A549 (cell line): ENCODE measurements at regions not wholly inside any gene's neighbourhood (a gene's known extent, or its start where the extent isn't known, plus 50 kb on each side); places are given as distances from the start of the nearest gene placed in this dataset.

Source experiments
- ATAC-seq, 2 experiments: fragments of 200-7000 bp in 1 of 2; fragments of >200 bp in 1 of 2; cut with Nextera tagmentation in 1 of 2; cut with Tn5 transposase in 1 of 2; 3 replicates each; pipeline versions ENCODE4 v1.8.0 to v1.9.1; 2018 to 2020; ENCODE audit warnings: mild to moderate bottlenecking in 1 of 2, moderate library complexity in 1 of 2
- CTCF ChIA-PET: fragments of 300-600 bp; sonication (Branson Sonifier 250); formaldehyde crosslinking; extraction: SDS; loops from one replicate; lab custom pipeline; 2021; ENCODE audit warnings: antibody characterized with exemption, inconsistent platforms; lab: Yijun Ruan, JAX
- POLR2A ChIA-PET: fragments of 350-600 bp; formaldehyde crosslinking; extraction: SDS; loops from one replicate; lab custom pipeline; 2021; ENCODE audit warnings: antibody characterized with exemption, inconsistent platforms; lab: Yijun Ruan, JAX
- DNase-seq, 2 experiments: peaks; one replicate each; pipeline versions ENCODE4 v3.0.0 to v3.0.0-alpha.2; 2011 to 2016; ENCODE audit warnings: low read depth in 1 of 2, low spot score in 1 of 2
- FAIRE-seq: peaks from 2 replicates; lab custom pipeline; 2011; peaks lifted over from hg19 to GRCh38; lab: Jason Lieb, UNC
- H3K27ac ChIP-seq, 2 experiments: fragments of >200 bp; sonication (Bioruptor Twin); formaldehyde crosslinking; 3 replicates each; pipeline ENCODE4 v1.5.1; 2016 to 2017
- H3K4me1 ChIP-seq: fragments of >200 bp; sonication (Bioruptor Twin); formaldehyde crosslinking; 3 replicates; pipeline ENCODE4 v1.6.1; 2016
- H3K4me2 ChIP-seq: fragments of >200 bp; sonication (Bioruptor Twin); formaldehyde crosslinking; 3 replicates; pipeline ENCODE4 v1.6.1; 2016
- H3K4me3 ChIP-seq: fragments of >200 bp; sonication (Bioruptor Twin); formaldehyde crosslinking; 3 replicates; pipeline ENCODE4 v1.5.1; 2016
- H3K9me3 ChIP-seq: fragments of >200 bp; sonication (Bioruptor Twin); formaldehyde crosslinking; 3 replicates; pipeline ENCODE4 v1.6.1; 2016
- ATOH8 ChIP-seq: fragments of 250-450 bp; sonication (Bioruptor Pico); IDR thresholded peaks from 2 replicates; pipeline ENCODE4 v1.5.0; 2020; ENCODE audit warnings: low read depth, mild to moderate bottlenecking, moderate library complexity
- CTCF ChIP-seq: fragments of >200 bp; sonication (Bioruptor Twin); formaldehyde crosslinking; IDR thresholded peaks from 3 replicates; pipeline ENCODE4 v1.5.1; 2016
- EHF ChIP-seq: fragments of 250-450 bp; sonication (Bioruptor Pico); IDR thresholded peaks from 2 replicates; pipeline ENCODE4 v1.5.0; 2020; ENCODE audit warnings: mild to moderate bottlenecking
- ELK1 ChIP-seq: fragments of 150-350 bp; IDR thresholded peaks from 2 replicates; pipeline ENCODE4 v1.6.1; 2014; ENCODE audit warnings: low read depth, mild to moderate bottlenecking, low read length
- FOSB ChIP-seq: fragments of 250-450 bp; sonication (Bioruptor Pico); IDR thresholded peaks from 2 replicates; pipeline ENCODE4 v1.5.0; 2020; ENCODE audit warnings: mild to moderate bottlenecking, moderate library complexity
- FOSL2 ChIP-seq, 2 experiments: fragments of 450-650 bp in 1 of 2; fragments of >200 bp in 1 of 2; sonication (Bioruptor Twin) in 1 of 2; formaldehyde crosslinking; IDR thresholded peaks; 2 replicates each; pipeline versions ENCODE4 v1.5.0 to v1.6.1; 2016 to 2020; ENCODE audit warnings: mild to moderate bottlenecking in 1 of 2, moderate library complexity in 1 of 2
- FOXS1 ChIP-seq: fragments of 250-450 bp; sonication (Bioruptor Pico); IDR thresholded peaks from 2 replicates; pipeline ENCODE4 v1.5.0; 2020; ENCODE audit warnings: mild to moderate bottlenecking, moderate library complexity
- GATA3 ChIP-seq: IDR thresholded peaks from 2 replicates; pipeline ENCODE4 v1.6.1; 2012; ENCODE audit warnings: borderline replicate concordance
- HDAC2 ChIP-seq: fragments of 200-600 bp; sonication (generic); IDR thresholded peaks from 2 replicates; pipeline ENCODE4 v1.6.1; 2016
- HOXB13 ChIP-seq: fragments of 250-450 bp; sonication (Bioruptor Pico); IDR thresholded peaks from 2 replicates; pipeline ENCODE4 v1.5.0; 2020; ENCODE audit warnings: low read depth, mild to moderate bottlenecking, moderate library complexity
- HOXB5 ChIP-seq: fragments of 250-450 bp; sonication (Bioruptor Pico); IDR thresholded peaks from 2 replicates; pipeline ENCODE4 v1.5.0; 2020; ENCODE audit warnings: mild to moderate bottlenecking, moderate library complexity
- JUN ChIP-seq, 2 experiments: fragments of >200 bp; sonication (Bioruptor Twin); formaldehyde crosslinking; IDR thresholded peaks; 2 replicates in 1 of 2; 3 replicates in 1 of 2; pipeline ENCODE4 v1.6.1; 2016 to 2017
- MAZ ChIP-seq: fragments of 150-350 bp; IDR thresholded peaks from 2 replicates; pipeline ENCODE4 v1.6.1; 2014; ENCODE audit warnings: antibody characterized with exemption, low read depth, low read length, borderline replicate concordance
- PHF8 ChIP-seq: fragments of 200-600 bp; sonication (generic); IDR thresholded peaks from 2 replicates; pipeline ENCODE4 v1.6.1; 2016; ENCODE audit warnings: low read depth, mild to moderate bottlenecking, antibody characterized with exemption, moderate library complexity, borderline replicate concordance
- POLR2A ChIP-seq: IDR thresholded peaks from 2 replicates; pipeline ENCODE4 v1.6.1; 2012; ENCODE audit warnings: mild to moderate bottlenecking, low read length
- RARB ChIP-seq: fragments of 250-450 bp; sonication (Bioruptor Pico); IDR thresholded peaks from 2 replicates; pipeline ENCODE4 v1.8.0; 2021; ENCODE audit warnings: mild to moderate bottlenecking, moderate library complexity
- RCOR1 ChIP-seq: fragments of 150-350 bp; IDR thresholded peaks from 2 replicates; pipeline ENCODE4 v1.6.1; 2014; ENCODE audit warnings: antibody characterized with exemption, low read length, low read depth
- SREBF2 ChIP-seq: fragments of 450-650 bp; IDR thresholded peaks from 2 replicates; pipeline ENCODE4 v1.6.1; 2014; ENCODE audit warnings: mild to moderate bottlenecking, moderate library complexity
- ZNF302 ChIP-seq: fragments of 250-450 bp; sonication (Bioruptor Pico); IDR thresholded peaks from 2 replicates; pipeline ENCODE4 v1.9.0; 2021; ENCODE audit warnings: inconsistent platforms, mild to moderate bottlenecking, moderate library complexity
- whole genome bisulfite sequencing: methylation state at CpG from one replicate; pipeline ENCODE4 v1.1.6; 2017; ENCODE audit errors: missing lambda C conversion rate; 5-methylcytosine and 5-hydroxymethylcytosine counted together

GRCh38 chr1:81600363-81600762 lies 200.4 kb upstream of the ADGRL2 start:
- Histone ChIP-seq H3K9me3 (no peaks in the 10 kb centered on the region), H3K4me1 (no peaks in the 10 kb centered on the region), H3K4me2 (no peak overlapping the region), H3K4me3 (no peak overlapping the region), H3K27ac (no peak overlapping the region)
- no peak for FAIRE-seq
- 64% methylated on average over 1 of the region's 1 CpG for WGBS
- no peak for DNase-seq
- CTCF ChIA-PET: no interaction called here
- ATAC-seq: no peak
- POLR2A ChIA-PET: no interaction called here
- TF ChIP-seq SREBF2 (no peak), HDAC2 (no peak)

GRCh38 chr1:81598623-81599022 lies 202.1 kb upstream of the ADGRL2 start:
- 43% methylated on average over 4 of the region's 4 CpGs for WGBS
- Histone ChIP-seq H3K4me1 (no peaks in the 10 kb centered on the region), H3K4me3 (no peak overlapping the region), H3K27ac (no peak overlapping the region), H3K9me3 (no peaks in the 10 kb centered on the region), H3K4me2 (no peak overlapping the region)
- ChIA-PET CTCF (no interaction called here), POLR2A (no interaction called here)
- FAIRE-seq (no peak), DNase-seq (no peak), ATAC-seq (no peak)
- TF ChIP-seq EHF (CRISPR knock-in tag): no peak
- TF ChIP-seq ELK1: no peak

GRCh38 chr1:81597720-81598426 lies 202.9 kb upstream of the ADGRL2 start:
- Histone ChIP-seq H3K4me3 (no peak overlapping the region), H3K9me3 (no peaks in the 10 kb centered on the region), H3K4me1 (no peaks in the 10 kb centered on the region), H3K4me2 (no peak overlapping the region), H3K27ac (no peak overlapping the region)
- TF ChIP-seq HOXB5 (CRISPR knock-in tag) (no peak), ATOH8 (CRISPR knock-in tag) (no peak), JUN (IDR thresholded peaks at IDR 0.05) (no peak), FOXS1 (no peak), RCOR1 (no peak), FOSB (CRISPR knock-in tag) (no peak), HOXB13 (no peak), FOSL2 (IDR thresholded peaks at IDR 0.05) (no peak), FOSL2 (CRISPR knock-in tag; IDR thresholded peaks at IDR 0.05) (no peak), POLR2A (no peak), RARB (CRISPR knock-in tag) (no peak), GATA3 (no peak), ZNF302 (CRISPR knock-in tag) (no peak), MAZ (no peak), PHF8 (no peak), CTCF (no peak)
- ATAC-seq (no peak), DNase-seq (no peak), FAIRE-seq (no peak)
- 44% methylated on average over 3 of the region's 3 CpGs for WGBS
- ChIA-PET POLR2A (no interaction called here), CTCF (no interaction called here)
